ENCODE measurements at regions not wholly inside any gene's neighbourhood (a gene's known extent, or its start where the extent isn't known, plus 50 kb on each side); places are given as distances from the start of the nearest gene placed in this dataset.

DNA sequence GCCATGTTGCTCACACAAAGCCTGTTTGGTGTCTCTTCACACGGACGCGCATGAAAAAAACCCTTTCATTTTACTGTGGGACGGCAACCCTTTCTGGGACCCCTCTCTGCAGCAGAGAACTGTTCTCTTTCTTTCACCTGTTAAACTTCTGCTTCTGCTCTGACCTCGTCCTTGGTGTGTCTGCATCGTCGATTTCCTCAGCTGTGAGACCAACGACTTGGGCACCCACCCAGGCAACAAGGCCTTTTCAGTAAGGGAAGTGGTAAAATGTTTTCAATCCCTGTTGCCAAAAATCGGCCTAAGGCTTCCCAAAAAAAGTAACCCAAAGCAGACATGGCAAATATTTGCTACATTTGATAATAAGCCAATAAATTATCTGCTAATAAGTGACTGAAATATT is 515.3 kb downstream of the IRS2 start:
- ATAC-seq (no peak), FAIRE-seq (no peak), DNase-seq (ENCODE audit: low read depth, low spot score) (no peak)
- CTCF ChIA-PET, result no interaction called here
- RAD21 ChIA-PET (ENCODE audit: unreplicated experiment), result no interaction called here
- H3K4me1 ChIP-seq (ENCODE audit: control insufficient read depth, insufficient read depth, low read length), result no peaks in the 10 kb centered on the region
- no peaks in the 10 kb centered on the region for H3K27me3 ChIP-seq (replicated peaks in 1 of 2; ENCODE audit: control insufficient read depth in 2 of 2, insufficient read depth in 2 of 2, low read length in 1 of 2)
- H2AFZ ChIP-seq (ENCODE audit: control insufficient read depth, low read depth, low read length), result no peak overlapping the region
- H3K9me3 ChIP-seq (replicated peaks; ENCODE audit: control insufficient read depth, insufficient read depth, low read length), result no peaks in the 10 kb centered on the region
- H4K20me1 ChIP-seq (ENCODE audit: control insufficient read depth, insufficient read depth), result no peaks in the 10 kb centered on the region
- no peak overlapping the region for H3K9ac ChIP-seq (ENCODE audit: control insufficient read depth, insufficient read depth, low read length)
- intact Hi-C loops (cut with micrococcal nuclease; ENCODE audit: unreplicated experiment), result no loop called here
- H3K4me2 ChIP-seq (ENCODE audit: control insufficient read depth, insufficient read depth), result no peak overlapping the region
- no TSS peak for BruUV-seq (replicated peaks)
- 34% methylated on average over 9 of the region's 9 CpGs for WGBS (ENCODE audit: insufficient coverage, insufficient replicate concordance, low lambda C conversion rate, missing lambda C conversion rate)
- SMC1A ChIA-PET (ENCODE audit: uncharacterized antibody, unreplicated experiment), result no interaction called here
- H3K4me3 ChIP-seq, result no peak overlapping the region
- POLR2A ChIA-PET, result no interaction called here
- H3K27ac ChIP-seq (ENCODE audit: control insufficient read depth, insufficient read depth), result no peak overlapping the region
- in situ Hi-C loops (cut with MboI), result no loop called here
- no peaks in the 10 kb centered on the region for H3K79me2 ChIP-seq (ENCODE audit: control insufficient read depth, insufficient read depth, low read length)
- no peaks in the 10 kb centered on the region for H3K36me3 ChIP-seq (ENCODE audit: control insufficient read depth in 2 of 2, insufficient read depth in 2 of 2, low read length in 1 of 2)
- TF ChIP-seq, protein P1, sequence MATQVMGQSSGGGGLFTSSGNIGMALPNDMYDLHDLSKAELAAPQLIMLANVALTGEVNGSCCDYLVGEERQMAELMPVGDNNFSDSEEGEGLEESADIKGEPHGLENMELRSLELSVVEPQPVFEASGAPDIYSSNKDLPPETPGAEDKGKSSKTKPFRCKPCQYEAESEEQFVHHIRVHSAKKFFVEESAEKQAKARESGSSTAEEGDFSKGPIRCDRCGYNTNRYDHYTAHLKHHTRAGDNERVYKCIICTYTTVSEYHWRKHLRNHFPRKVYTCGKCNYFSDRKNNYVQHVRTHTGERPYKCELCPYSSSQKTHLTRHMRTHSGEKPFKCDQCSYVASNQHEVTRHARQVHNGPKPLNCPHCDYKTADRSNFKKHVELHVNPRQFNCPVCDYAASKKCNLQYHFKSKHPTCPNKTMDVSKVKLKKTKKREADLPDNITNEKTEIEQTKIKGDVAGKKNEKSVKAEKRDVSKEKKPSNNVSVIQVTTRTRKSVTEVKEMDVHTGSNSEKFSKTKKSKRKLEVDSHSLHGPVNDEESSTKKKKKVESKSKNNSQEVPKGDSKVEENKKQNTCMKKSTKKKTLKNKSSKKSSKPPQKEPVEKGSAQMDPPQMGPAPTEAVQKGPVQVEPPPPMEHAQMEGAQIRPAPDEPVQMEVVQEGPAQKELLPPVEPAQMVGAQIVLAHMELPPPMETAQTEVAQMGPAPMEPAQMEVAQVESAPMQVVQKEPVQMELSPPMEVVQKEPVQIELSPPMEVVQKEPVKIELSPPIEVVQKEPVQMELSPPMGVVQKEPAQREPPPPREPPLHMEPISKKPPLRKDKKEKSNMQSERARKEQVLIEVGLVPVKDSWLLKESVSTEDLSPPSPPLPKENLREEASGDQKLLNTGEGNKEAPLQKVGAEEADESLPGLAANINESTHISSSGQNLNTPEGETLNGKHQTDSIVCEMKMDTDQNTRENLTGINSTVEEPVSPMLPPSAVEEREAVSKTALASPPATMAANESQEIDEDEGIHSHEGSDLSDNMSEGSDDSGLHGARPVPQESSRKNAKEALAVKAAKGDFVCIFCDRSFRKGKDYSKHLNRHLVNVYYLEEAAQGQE (IDR thresholded peaks at IDR 0.05; ENCODE audit: low read depth, low read length), result no peak
- TF ChIP-seq SREBF1 (IDR thresholded peaks at IDR 0.05; ENCODE audit: low read length), result no peak
- TF ChIP-seq, protein P2, sequence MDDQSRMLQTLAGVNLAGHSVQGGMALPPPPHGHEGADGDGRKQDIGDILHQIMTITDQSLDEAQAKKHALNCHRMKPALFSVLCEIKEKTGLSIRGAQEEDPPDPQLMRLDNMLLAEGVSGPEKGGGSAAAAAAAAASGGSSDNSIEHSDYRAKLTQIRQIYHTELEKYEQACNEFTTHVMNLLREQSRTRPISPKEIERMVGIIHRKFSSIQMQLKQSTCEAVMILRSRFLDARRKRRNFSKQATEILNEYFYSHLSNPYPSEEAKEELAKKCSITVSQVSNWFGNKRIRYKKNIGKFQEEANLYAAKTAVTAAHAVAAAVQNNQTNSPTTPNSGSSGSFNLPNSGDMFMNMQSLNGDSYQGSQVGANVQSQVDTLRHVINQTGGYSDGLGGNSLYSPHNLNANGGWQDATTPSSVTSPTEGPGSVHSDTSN (IDR thresholded peaks at IDR 0.05; ENCODE audit: insufficient replicate concordance, low read depth, low read length), result no peak
- TF ChIP-seq SRF (IDR thresholded peaks at IDR 0.05; ENCODE audit: low read depth in 2 of 2, low read length in 2 of 2), result no peak
- TF ChIP-seq TCF12 (IDR thresholded peaks at IDR 0.05; ENCODE audit: low read depth, low read length), result no peak
- TF ChIP-seq MEF2B (IDR thresholded peaks at IDR 0.05; ENCODE audit: partially characterized antibody, poor library complexity, severe bottlenecking), result no peak
- TF ChIP-seq EP300 (IDR thresholded peaks at IDR 0.05; ENCODE audit: borderline replicate concordance in 1 of 2, control insufficient read depth in 1 of 2, low read depth in 2 of 2, low read length in 2 of 2), result no peak
- no peak for TF ChIP-seq EZH2 (IDR thresholded peaks at IDR 0.05; ENCODE audit: borderline replicate concordance, control insufficient read depth, low read depth, low read length)
- TF ChIP-seq, protein P3, sequence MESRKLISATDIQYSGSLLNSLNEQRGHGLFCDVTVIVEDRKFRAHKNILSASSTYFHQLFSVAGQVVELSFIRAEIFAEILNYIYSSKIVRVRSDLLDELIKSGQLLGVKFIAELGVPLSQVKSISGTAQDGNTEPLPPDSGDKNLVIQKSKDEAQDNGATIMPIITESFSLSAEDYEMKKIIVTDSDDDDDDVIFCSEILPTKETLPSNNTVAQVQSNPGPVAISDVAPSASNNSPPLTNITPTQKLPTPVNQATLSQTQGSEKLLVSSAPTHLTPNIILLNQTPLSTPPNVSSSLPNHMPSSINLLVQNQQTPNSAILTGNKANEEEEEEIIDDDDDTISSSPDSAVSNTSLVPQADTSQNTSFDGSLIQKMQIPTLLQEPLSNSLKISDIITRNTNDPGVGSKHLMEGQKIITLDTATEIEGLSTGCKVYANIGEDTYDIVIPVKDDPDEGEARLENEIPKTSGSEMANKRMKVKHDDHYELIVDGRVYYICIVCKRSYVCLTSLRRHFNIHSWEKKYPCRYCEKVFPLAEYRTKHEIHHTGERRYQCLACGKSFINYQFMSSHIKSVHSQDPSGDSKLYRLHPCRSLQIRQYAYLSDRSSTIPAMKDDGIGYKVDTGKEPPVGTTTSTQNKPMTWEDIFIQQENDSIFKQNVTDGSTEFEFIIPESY (IDR thresholded peaks at IDR 0.05), result no peak
- no peak for TF ChIP-seq SMC3 (IDR thresholded peaks at IDR 0.05; ENCODE audit: borderline replicate concordance, low read length)
- no peak for TF ChIP-seq RBBP5 (conservative IDR thresholded peaks at IDR 0.05)
- no peak for TF ChIP-seq BHLHE40 (IDR thresholded peaks at IDR 0.05; ENCODE audit: borderline replicate concordance in 1 of 2, low read depth in 2 of 2, low read length in 1 of 2)
- TF ChIP-seq NRF1 (conservative IDR thresholded peaks at IDR 0.05; ENCODE audit: low read depth, low read length), result no peak
- TF ChIP-seq CHD4 (IDR thresholded peaks at IDR 0.05), result no peak
- TF ChIP-seq HDAC2 (IDR thresholded peaks at IDR 0.05), result no peak
- no peak for TF ChIP-seq NR2C1 (IDR thresholded peaks at IDR 0.05)
- TF ChIP-seq SIX5 (IDR thresholded peaks at IDR 0.05; ENCODE audit: low read depth, low read length, severe bottlenecking), result no peak
- TF ChIP-seq, protein P4, sequence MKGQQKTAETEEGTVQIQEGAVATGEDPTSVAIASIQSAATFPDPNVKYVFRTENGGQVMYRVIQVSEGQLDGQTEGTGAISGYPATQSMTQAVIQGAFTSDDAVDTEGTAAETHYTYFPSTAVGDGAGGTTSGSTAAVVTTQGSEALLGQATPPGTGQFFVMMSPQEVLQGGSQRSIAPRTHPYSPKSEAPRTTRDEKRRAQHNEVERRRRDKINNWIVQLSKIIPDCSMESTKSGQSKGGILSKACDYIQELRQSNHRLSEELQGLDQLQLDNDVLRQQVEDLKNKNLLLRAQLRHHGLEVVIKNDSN (IDR thresholded peaks at IDR 0.05; ENCODE audit: borderline replicate concordance, extremely low read length, insufficient read depth, low read depth, low read length), result no peak
- TF ChIP-seq BMI1 (IDR thresholded peaks at IDR 0.05; ENCODE audit: borderline replicate concordance), result no peak

Measured in GM12878 (cell line).